ENCODE measurements at regions not wholly inside any gene's neighbourhood (a gene's known extent, or its start where the extent isn't known, plus 50 kb on each side); places are given as distances from the start of the nearest gene placed in this dataset.

GRCh38 chr1:234542211-234542850, 63.4 kb upstream of the TARBP1 start:
- TF ChIP-seq, protein P1, sequence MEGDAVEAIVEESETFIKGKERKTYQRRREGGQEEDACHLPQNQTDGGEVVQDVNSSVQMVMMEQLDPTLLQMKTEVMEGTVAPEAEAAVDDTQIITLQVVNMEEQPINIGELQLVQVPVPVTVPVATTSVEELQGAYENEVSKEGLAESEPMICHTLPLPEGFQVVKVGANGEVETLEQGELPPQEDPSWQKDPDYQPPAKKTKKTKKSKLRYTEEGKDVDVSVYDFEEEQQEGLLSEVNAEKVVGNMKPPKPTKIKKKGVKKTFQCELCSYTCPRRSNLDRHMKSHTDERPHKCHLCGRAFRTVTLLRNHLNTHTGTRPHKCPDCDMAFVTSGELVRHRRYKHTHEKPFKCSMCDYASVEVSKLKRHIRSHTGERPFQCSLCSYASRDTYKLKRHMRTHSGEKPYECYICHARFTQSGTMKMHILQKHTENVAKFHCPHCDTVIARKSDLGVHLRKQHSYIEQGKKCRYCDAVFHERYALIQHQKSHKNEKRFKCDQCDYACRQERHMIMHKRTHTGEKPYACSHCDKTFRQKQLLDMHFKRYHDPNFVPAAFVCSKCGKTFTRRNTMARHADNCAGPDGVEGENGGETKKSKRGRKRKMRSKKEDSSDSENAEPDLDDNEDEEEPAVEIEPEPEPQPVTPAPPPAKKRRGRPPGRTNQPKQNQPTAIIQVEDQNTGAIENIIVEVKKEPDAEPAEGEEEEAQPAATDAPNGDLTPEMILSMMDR (IDR thresholded peaks at IDR 0.05): no peak
- no peak for TF ChIP-seq POLR2A (IDR thresholded peaks at IDR 0.05)

Data from lower leg skin (tissue), 3 donors.